Keratinocyte (primary cell): ENCODE measurements at regions not wholly inside any gene's neighbourhood (a gene's known extent, or its start where the extent isn't known, plus 50 kb on each side); places are given as distances from the start of the nearest gene placed in this dataset.

Source experiments
- DNase-seq: peaks from one replicate; pipeline ENCODE4 v3.0.0-alpha.2; 2011; ENCODE audit warnings: low read depth, missing footprints, low spot score
- FAIRE-seq: peaks from 2 replicates; lab custom pipeline; 2011; peaks lifted over from hg19 to GRCh38; lab: Jason Lieb, UNC
- H2AFZ ChIP-seq: 2 replicates; pipeline ENCODE4 v1.6.0; 2012; ENCODE audit warnings: low read length, control low read depth, inconsistent platforms; ENCODE audit not compliant: control insufficient read depth
- H3K27ac ChIP-seq: 2 replicates; pipeline ENCODE4 v1.5.1; 2011; ENCODE audit warnings: low read length; ENCODE audit not compliant: control insufficient read depth, insufficient read depth
- H3K27me3 ChIP-seq: 3 replicates; pipeline ENCODE4 v1.6.0; 2011; ENCODE audit warnings: low read length; ENCODE audit not compliant: control insufficient read depth, insufficient read depth; ENCODE audit errors: extremely low read depth
- H3K36me3 ChIP-seq, 2 experiments: 2 replicates in 1 of 2; 3 replicates in 1 of 2; pipeline ENCODE4 v1.5.1; 2011; ENCODE audit warnings: low read length in 2 of 2, mild to moderate bottlenecking in 1 of 2; ENCODE audit not compliant: control insufficient read depth in 2 of 2, insufficient read depth in 2 of 2; ENCODE audit errors: extremely low read depth in 1 of 2
- H3K4me1 ChIP-seq: 3 replicates; pipeline ENCODE4 v1.5.1; 2011; ENCODE audit warnings: low read length; ENCODE audit not compliant: control insufficient read depth, insufficient read depth; ENCODE audit errors: extremely low read depth
- H3K4me2 ChIP-seq: 3 replicates; pipeline ENCODE4 v1.6.0; 2011; ENCODE audit warnings: low read depth, low read length; ENCODE audit not compliant: control insufficient read depth, insufficient read depth; ENCODE audit errors: extremely low read depth
- H3K4me3 ChIP-seq, 3 experiments: fragments of 200-600 bp in 1 of 3; sonication (generic) in 1 of 3; 2 replicates in 2 of 3; 3 replicates in 1 of 3; pipeline ENCODE4 v1.5.1; 2011 to 2016; ENCODE audit warnings: low read length in 3 of 3, mild to moderate bottlenecking in 3 of 3, control low read depth in 2 of 3, inconsistent platforms in 1 of 3, low read depth in 1 of 3, mixed read lengths in 1 of 3, mixed run types in 1 of 3, moderate library complexity in 1 of 3; ENCODE audit not compliant: control insufficient read depth in 2 of 3, insufficient read depth in 2 of 3; ENCODE audit errors: extremely low read depth in 1 of 3
- H3K79me2 ChIP-seq: 2 replicates; pipeline ENCODE4 v1.6.0; 2012; ENCODE audit warnings: low read length; ENCODE audit not compliant: control insufficient read depth, insufficient read depth
- H3K9ac ChIP-seq: 3 replicates; pipeline ENCODE4 v1.6.0; 2011; ENCODE audit warnings: low read length; ENCODE audit not compliant: control insufficient read depth, insufficient read depth; ENCODE audit errors: extremely low read depth
- H3K9me1 ChIP-seq: 3 replicates; pipeline ENCODE4 v1.6.0; 2011; ENCODE audit warnings: low read length; ENCODE audit not compliant: control insufficient read depth, insufficient read depth; ENCODE audit errors: extremely low read depth
- H3K9me3 ChIP-seq: 2 replicates; pipeline ENCODE4 v1.5.1; 2012; ENCODE audit warnings: low read depth, low read length; ENCODE audit not compliant: control insufficient read depth
- H4K20me1 ChIP-seq: 3 replicates; pipeline ENCODE4 v1.6.0; 2011; ENCODE audit warnings: low read length; ENCODE audit not compliant: control insufficient read depth, insufficient read depth; ENCODE audit errors: extremely low read depth
- EZH2 ChIP-seq: IDR thresholded peaks from one replicate; pipeline ENCODE4 v1.6.1; 2012; ENCODE audit warnings: inconsistent platforms, mild to moderate bottlenecking, low read length, moderate library complexity
- dilution Hi-C: fragments of 300-500 bp; cut with MboI; formaldehyde crosslinking; loops from one replicate; pipeline ENCODE4 v1.7.0; 2020; ENCODE audit warnings: low sequenced_read_pairs; ENCODE audit not compliant: extremely low pct_ligation_motif_present
- TF ChIP-seq, protein P1 (sequence below), 3 experiments: IDR thresholded peaks in 1 of 3; conservative IDR thresholded peaks in 1 of 3; optimal IDR thresholded peaks in 1 of 3; 2 replicates in 2 of 3; 3 replicates in 1 of 3; pipeline versions ENCODE3 to v1.5.1; 2011; ENCODE audit warnings: low read length in 3 of 3, mild to moderate bottlenecking in 3 of 3, moderate library complexity in 2 of 3, control low read depth in 1 of 3, inconsistent platforms in 1 of 3; ENCODE audit not compliant: insufficient read depth in 2 of 3; ENCODE audit errors: extremely low read depth in 1 of 3

DNA sequence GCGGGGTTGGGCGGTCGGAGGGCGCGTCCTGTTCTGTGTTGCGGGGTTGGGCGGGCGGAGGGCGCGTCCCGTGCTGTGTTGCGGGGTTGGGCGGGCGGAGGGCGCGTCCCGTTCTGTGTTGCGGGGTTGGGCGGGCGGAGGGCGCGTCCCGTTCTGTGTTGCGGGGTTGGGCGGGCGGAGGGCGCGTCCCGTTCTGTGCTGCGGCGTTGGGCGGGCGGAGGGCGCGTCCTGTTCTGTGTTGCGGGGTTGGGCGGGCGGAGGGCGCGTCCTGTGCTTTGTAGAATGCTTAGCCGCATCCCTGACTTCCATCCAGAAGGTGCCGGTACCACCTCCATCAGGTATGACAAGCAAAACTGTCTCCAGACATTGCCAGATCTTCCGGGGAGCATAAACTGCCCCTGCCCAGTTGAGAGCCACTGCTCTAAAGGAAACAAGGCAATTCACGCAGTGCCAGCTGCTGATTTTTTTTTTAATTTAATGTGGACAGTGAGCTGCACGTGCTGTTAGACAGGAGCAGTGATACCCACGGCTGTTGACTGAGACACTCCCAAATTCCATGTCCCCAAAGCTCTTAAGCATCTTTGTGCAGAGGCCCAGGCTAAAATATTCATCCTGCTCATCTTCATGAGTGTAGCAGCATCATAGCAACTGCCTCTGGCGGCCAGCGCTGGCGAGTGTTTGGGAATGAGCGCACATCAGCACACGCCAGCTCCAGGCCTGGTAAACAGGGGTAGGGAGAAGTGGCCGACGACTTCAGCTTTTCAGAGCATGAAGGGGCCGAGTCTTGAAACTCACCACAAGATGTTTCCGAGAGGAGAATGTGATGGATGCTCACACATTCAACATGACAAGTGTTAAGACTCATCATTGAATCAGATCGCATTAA is 284.4 kb upstream of the CDH4 start:
- Histone ChIP-seq H3K9me1 (no peaks in the 10 kb centered on the region), H3K9me3 (no peaks in the 10 kb centered on the region), H3K4me3 (no peak overlapping the region), H4K20me1 (no peaks in the 10 kb centered on the region), H3K9ac (no peak overlapping the region), H3K79me2 (no peaks in the 10 kb centered on the region), H2AFZ (no peak overlapping the region), H3K27ac (no peak overlapping the region), H3K4me2 (no peak overlapping the region), H3K36me3 (no peaks in the 10 kb centered on the region), H3K4me1 (no peaks in the 10 kb centered on the region), H3K27me3 (peaks cover 23% of the 10 kb centered on the region)
- dilution Hi-C loops: no loop called here
- no peak for FAIRE-seq
- no peak for DNase-seq
- no peak for TF ChIP-seq EZH2
- TF ChIP-seq, protein P1, sequence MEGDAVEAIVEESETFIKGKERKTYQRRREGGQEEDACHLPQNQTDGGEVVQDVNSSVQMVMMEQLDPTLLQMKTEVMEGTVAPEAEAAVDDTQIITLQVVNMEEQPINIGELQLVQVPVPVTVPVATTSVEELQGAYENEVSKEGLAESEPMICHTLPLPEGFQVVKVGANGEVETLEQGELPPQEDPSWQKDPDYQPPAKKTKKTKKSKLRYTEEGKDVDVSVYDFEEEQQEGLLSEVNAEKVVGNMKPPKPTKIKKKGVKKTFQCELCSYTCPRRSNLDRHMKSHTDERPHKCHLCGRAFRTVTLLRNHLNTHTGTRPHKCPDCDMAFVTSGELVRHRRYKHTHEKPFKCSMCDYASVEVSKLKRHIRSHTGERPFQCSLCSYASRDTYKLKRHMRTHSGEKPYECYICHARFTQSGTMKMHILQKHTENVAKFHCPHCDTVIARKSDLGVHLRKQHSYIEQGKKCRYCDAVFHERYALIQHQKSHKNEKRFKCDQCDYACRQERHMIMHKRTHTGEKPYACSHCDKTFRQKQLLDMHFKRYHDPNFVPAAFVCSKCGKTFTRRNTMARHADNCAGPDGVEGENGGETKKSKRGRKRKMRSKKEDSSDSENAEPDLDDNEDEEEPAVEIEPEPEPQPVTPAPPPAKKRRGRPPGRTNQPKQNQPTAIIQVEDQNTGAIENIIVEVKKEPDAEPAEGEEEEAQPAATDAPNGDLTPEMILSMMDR (optimal IDR thresholded peaks at IDR 0.05 in 1 of 3, IDR thresholded peaks at IDR 0.05 in 1 of 3, conservative IDR thresholded peaks at IDR 0.05 in 1 of 3; ENCODE audit: extremely low read depth in 1 of 3, insufficient read depth in 2 of 3, low read length in 3 of 3): no peak

DNA sequence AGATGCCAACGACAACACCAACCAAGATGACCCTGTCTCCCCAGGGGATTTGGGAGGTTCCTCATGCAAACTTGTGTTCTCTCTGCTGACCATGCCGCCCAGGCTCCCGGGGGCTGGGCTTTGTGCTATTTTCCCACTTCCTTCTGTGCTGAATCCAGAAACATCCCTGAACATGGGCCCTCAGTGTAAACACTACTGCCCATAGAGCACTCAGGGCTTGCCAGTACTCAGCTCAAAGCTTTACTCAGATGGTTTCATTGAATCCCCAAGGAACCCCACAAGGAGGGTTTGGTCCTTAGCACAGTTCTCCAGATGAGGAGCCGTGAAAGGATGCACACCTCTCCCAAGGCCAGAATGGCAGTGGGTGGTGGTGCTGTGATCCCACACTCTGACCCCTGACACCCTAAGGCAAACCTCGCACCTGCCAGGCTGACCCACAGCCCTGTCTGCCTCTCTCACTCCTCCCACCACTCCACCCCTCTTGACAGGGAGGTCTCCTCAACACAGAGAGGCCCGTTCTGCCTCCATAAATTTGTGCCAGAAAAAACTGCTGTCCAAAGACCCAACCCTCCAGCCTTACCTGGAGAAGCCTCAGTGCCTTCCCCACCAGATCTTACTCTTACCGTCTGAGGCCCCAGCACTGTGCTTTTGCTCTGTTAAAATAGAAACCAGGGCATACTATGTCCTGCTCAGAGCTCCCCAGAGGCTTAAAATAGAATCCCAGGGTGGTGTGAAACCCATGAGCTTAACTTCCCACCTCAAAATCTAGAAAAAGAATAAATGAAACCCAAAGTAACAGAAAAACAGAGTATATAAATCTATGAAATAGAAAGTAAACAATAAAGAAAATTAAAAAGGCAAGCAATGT is 283.0 kb upstream of the CDH4 start:
- Histone ChIP-seq H3K36me3 (no peaks in the 10 kb centered on the region), H3K4me2 (no peak overlapping the region), H3K79me2 (no peaks in the 10 kb centered on the region), H3K4me3 (no peak overlapping the region), H3K9me3 (no peaks in the 10 kb centered on the region), H2AFZ (no peak overlapping the region), H3K9me1 (no peaks in the 10 kb centered on the region), H3K27me3 (peaks cover 19% of the 10 kb centered on the region), H3K27ac (no peak overlapping the region), H3K4me1 (no peaks in the 10 kb centered on the region), H4K20me1 (no peaks in the 10 kb centered on the region), H3K9ac (no peak overlapping the region)
- FAIRE-seq (no peak), DNase-seq (no peak)
- dilution Hi-C loops: no loop called here
- TF ChIP-seq, protein P1 (optimal IDR thresholded peaks at IDR 0.05 in 1 of 3, IDR thresholded peaks at IDR 0.05 in 1 of 3, conservative IDR thresholded peaks at IDR 0.05 in 1 of 3; ENCODE audit: extremely low read depth in 1 of 3, insufficient read depth in 2 of 3, low read length in 3 of 3): no peak
- no peak for TF ChIP-seq EZH2
